ENCODE measurements at regions not wholly inside any gene's neighbourhood (a gene's known extent, or its start where the extent isn't known, plus 50 kb on each side); places are given as distances from the start of the nearest gene placed in this dataset.
"Not testable (repeated sequence)": the region's sequence is repeated elsewhere in the genome, so short reads cannot be mapped to it uniquely, and the experiment has no call there.

DNA sequence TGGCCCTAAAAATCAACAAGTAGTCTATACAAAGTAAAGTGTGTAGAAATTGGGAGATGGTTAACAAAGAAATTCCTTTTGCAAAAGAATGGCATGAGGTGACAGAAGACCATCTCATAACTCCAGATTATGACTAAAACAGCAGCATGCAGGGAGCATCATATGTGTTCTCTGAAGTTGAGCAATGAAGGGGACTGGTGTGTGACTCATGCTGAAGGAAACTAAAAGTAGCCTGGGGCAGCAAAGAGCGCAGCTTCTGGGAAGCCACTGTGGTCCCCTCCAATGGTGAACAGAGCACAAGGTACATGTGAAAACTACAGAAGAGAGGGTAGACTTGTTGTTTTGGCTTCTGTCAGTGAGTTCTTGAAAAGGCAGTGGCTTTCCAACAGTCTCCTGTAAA is 133.4 kb downstream of the MACC1 start:
- peaks cover 4% of the 10 kb centered on the region for H3K9me3 Mint-ChIP-seq (ENCODE audit: low read depth)
- H3K27ac Mint-ChIP-seq: peak overlapping the region; percentile 57
- no peaks in the 10 kb centered on the region for H3K36me3 Mint-ChIP-seq (ENCODE audit: low read depth)
- peaks cover 4% of the 10 kb centered on the region for H3K4me1 Mint-ChIP-seq
- H3K4me3 Mint-ChIP-seq: no peak overlapping the region
- CTCF ChIA-PET: no interaction called here
- POLR2A ChIA-PET: no interaction called here
- intact Hi-C loops (cut with DNase I, micrococcal nuclease): no loop called here
- ATAC-seq (peak; percentile 95), DNase-seq (peak; percentile 43)
- H3K27me3 Mint-ChIP-seq: no peaks in the 10 kb centered on the region

DNA sequence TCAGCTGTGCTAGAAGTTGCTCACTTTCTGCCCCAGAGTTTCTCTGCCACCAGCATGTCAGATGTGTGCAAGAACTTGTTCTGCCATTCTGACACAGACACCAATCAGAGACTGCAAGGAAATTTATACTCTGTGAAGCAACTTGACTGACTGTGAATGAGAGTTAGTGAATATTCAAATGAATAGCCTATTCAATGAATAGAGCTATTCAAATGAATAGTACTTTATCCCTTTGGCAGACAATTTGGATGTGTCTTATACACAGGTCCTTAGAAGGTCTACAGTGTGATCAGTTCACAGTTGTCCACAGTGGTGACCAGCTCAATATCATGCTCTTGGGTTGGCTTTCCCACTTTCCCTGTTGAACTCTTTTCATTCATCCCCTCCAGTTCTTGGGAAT is 138.1 kb downstream of the MACC1 start:
- Mint-ChIP-seq H3K27me3 (no peaks in the 10 kb centered on the region), H3K27ac (no peak overlapping the region), H3K36me3 (ENCODE audit: low read depth) (no peaks in the 10 kb centered on the region), H3K4me3 (no peak overlapping the region), H3K9me3 (ENCODE audit: low read depth) (no peaks in the 10 kb centered on the region), H3K4me1 (peaks cover 3% of the 10 kb centered on the region)
- intact Hi-C loops (cut with DNase I, micrococcal nuclease): no loop called here
- ATAC-seq (no peak), DNase-seq (no peak)
- CTCF ChIA-PET: no interaction called here
- POLR2A ChIA-PET: interaction anchor here (0.9 kb wide), 1 partner anchor 20 kb away, joined by 4 read pairs; no protein-coding TSS in a partner anchor

DNA sequence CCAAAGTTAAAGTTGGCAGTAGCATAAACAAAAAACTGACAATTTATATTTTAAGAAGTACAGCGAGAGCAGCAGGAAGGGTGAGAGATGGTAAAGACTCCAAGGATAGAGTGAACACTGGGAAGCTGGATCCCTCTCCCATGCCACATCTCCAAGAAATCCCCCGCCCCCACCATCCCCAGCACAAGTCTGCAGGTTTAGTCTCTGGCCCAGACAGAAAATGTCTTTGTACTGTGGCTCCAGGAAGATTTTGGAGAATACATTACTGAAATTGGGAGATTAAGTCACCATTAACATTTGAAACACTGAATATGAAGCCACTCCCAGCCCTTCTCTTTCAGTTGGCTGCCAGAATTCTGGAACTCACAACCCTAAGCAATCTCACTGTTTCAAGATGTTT is 140.3 kb downstream of the MACC1 start:
- Mint-ChIP-seq H3K36me3 (ENCODE audit: low read depth) (no peaks in the 10 kb centered on the region), H3K27me3 (no peaks in the 10 kb centered on the region), H3K4me1 (no peaks in the 10 kb centered on the region), H3K4me3 (no peak overlapping the region), H3K9me3 (ENCODE audit: low read depth) (no peaks in the 10 kb centered on the region), H3K27ac (no peak overlapping the region)
- no peak for ATAC-seq
- CTCF ChIA-PET: no interaction called here
- DNase-seq: no peak
- intact Hi-C loops (cut with DNase I, micrococcal nuclease): no loop called here
- POLR2A ChIA-PET: no interaction called here

DNA sequence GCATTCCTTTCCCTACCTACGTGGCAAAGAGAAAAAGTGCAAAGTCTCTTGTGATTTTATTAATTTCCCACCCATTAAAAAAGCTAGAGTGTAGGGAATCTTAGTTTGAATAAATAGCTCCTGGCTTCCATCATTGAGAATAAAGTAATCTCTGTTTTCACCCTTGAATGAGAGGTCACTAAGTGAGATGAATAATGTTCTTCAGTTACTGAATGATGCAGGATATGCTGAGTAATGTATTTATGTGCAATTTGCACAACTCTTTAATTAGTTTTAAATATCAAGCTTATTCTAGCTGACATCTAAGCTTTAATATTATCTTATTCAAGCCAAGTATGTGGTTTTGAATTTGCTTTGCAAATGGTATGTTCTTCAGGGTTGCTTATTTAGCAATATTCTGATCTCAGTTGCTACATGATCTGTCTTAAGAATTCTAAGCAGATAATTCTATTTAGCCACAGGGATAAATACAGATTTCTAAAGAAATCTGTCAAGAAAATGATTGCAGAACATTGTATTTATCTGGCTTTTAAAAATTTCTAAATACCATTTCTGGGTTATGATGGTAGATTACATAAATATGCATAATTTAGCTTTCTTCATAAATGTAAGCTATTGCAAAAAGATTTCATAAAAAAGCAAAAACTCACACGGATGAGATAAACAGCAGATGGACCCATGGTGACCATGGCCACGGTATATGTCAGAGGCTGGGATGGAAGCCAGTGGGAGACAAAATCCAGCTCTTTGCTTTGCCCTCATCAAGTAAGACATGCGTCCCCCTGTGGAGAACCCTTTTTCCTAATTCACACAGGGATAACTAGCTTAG is 141.0 kb downstream of the MACC1 start:
- no peaks in the 10 kb centered on the region for H3K36me3 Mint-ChIP-seq (ENCODE audit: low read depth)
- ATAC-seq (no peak), DNase-seq (no peak)
- ChIA-PET POLR2A (no interaction called here), CTCF (no interaction called here)
- no peaks in the 10 kb centered on the region for H3K27me3 Mint-ChIP-seq
- intact Hi-C loops (cut with DNase I, micrococcal nuclease): no loop called here
- no peak overlapping the region for H3K4me3 Mint-ChIP-seq
- no peaks in the 10 kb centered on the region for H3K9me3 Mint-ChIP-seq (ENCODE audit: low read depth)
- H3K27ac Mint-ChIP-seq: no peak overlapping the region
- H3K4me1 Mint-ChIP-seq: no peaks in the 10 kb centered on the region

DNA sequence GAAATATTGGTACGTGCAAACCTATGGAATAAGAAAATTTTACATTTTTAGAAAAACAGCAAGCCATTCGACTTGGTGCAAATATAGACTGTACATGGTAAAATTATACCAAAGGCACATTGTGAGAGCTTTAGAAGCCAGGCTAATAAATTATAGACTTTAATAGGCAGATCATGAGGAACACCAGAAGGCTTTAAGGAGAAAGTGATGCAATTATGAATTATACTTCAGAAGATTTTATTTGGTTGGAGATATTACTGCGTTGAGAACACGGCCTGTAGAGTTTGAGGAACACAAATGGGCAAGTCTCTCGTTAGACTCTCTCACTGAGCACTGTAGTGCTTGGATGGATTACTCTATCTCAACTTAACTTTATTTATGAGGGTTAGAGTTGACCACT is 141.7 kb downstream of the MACC1 start:
- no peak for DNase-seq
- ChIA-PET CTCF (no interaction called here), POLR2A (no interaction called here)
- no peaks in the 10 kb centered on the region for H3K27me3 Mint-ChIP-seq
- H3K4me3 Mint-ChIP-seq: no peak overlapping the region
- H3K9me3 Mint-ChIP-seq (ENCODE audit: low read depth): no peaks in the 10 kb centered on the region
- intact Hi-C loops (cut with DNase I, micrococcal nuclease): no loop called here
- no peak overlapping the region for H3K27ac Mint-ChIP-seq
- no peak for ATAC-seq
- H3K36me3 Mint-ChIP-seq (ENCODE audit: low read depth): no peaks in the 10 kb centered on the region
- no peaks in the 10 kb centered on the region for H3K4me1 Mint-ChIP-seq

DNA sequence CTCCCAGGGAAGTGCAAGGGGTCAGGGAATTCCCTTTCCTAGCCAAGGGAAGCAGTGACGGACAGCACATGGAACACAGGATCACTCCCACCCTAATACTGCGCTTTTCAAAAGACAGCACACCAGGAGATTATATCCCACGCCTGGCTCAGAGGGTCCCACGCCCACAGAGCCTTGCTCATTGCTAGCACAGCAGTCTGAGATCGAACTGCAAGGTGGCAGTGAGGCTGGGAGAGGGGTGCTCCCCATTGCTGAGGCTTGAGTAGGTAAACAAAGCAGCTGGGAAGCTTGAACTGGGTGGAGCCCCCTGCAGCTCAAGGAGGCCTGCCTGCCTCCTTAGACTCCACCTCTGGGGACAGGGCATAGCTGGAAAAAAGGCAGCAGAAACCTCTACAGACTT is 149.2 kb downstream of the MACC1 start:
- H3K27ac Mint-ChIP-seq; ATAC-seq; intact Hi-C loops (cut with DNase I, micrococcal nuclease); H3K4me3 Mint-ChIP-seq; POLR2A ChIA-PET; H3K27me3 Mint-ChIP-seq; H3K9me3 Mint-ChIP-seq (ENCODE audit: low read depth); CTCF ChIA-PET; H3K36me3 Mint-ChIP-seq (ENCODE audit: low read depth); DNase-seq: not testable (repeated sequence)
- peaks cover 11% of the 10 kb centered on the region for H3K4me1 Mint-ChIP-seq

DNA sequence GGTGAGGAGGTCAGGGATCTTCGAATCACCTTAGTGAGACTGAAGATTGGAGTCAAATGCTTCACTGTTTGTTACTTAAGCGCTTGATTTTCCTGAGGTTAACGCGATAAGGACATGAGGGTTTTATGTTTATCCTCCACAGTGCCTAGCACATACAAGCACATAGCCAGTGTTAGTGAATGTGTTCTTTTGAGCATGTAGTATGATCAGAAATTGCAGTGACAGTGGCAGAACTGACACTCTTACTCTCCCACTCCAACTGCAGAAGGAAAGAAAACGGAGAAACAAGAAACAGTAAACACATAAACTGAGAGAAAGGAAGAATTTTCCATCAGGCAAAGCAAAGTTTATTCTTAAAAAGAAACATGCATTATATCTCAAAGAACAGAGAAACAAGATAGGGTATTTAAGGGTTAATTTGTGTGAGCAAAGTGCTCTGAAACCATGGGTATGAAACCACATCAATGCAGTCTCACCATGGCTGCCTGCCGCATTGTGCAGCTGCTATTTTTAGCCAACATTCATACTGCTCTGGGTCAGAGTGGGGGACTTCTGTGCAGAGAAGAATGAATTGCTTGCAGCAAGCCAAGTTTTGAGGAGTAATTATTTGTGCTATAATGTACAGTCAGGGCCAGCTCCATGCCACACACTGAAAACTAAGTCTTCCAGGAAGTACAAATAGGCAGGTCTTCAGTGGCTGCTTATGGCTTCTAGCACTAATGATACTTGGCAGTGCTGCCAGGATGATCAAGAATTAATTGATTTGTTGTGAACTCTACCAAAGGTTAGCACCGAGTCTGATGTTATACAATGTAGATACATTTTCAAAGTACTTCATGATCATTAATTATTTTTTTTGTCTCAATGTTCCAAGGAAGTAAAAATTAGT is 152.0 kb downstream of the MACC1 start:
- peak; percentile 50 for DNase-seq
- intact Hi-C loops (cut with DNase I, micrococcal nuclease): no loop called here
- ChIA-PET CTCF (no interaction called here), POLR2A (no interaction called here)
- H3K27me3 Mint-ChIP-seq: no peaks in the 10 kb centered on the region
- peak; percentile 80 for ATAC-seq
- H3K36me3 Mint-ChIP-seq (ENCODE audit: low read depth): no peaks in the 10 kb centered on the region
- H3K4me1 Mint-ChIP-seq: peaks cover 11% of the 10 kb centered on the region
- no peak overlapping the region for H3K4me3 Mint-ChIP-seq
- peaks cover 8% of the 10 kb centered on the region for H3K9me3 Mint-ChIP-seq (ENCODE audit: low read depth)
- H3K27ac Mint-ChIP-seq: no peak overlapping the region

DNA sequence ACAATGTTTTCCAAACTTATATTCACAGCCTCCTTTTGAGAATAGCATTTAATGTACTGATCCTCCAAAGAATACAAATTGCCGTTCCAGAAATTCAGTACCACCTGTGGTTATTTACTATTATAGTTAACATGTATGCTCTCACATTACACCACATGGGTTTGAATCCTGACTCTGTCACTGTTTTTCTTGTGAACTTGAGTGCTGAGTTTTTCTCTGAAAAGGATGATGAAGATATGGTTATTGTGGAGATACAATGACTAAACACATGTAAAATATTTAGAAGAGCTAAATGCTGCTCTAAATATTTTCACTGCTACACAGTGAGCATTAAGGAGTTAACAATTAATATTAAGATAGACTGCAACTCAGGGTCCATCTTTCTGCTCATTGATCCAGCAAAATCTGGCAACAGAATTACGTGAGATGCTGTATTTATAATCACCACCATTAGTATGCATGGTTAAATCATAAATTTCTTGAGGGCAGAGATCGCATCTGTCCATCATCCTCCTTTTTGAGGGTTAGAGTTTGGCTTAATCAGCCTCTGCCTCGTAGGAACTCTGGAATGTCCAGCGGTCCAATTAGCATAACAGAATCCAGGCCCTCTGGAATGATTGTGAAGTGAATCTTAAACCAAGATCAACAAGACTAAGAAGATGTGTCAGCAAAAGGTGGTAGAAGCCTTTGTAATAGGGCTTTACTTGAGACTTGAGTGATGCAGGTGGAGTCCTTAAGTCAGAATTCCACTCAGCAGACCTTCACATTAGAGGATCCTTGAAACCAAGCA is 152.8 kb downstream of the MACC1 start:
- no peaks in the 10 kb centered on the region for H3K27me3 Mint-ChIP-seq
- no peak for DNase-seq
- peaks cover 11% of the 10 kb centered on the region for H3K4me1 Mint-ChIP-seq
- POLR2A ChIA-PET: no interaction called here
- H3K36me3 Mint-ChIP-seq (ENCODE audit: low read depth): no peaks in the 10 kb centered on the region
- intact Hi-C loops (cut with DNase I, micrococcal nuclease): no loop called here
- peaks cover 8% of the 10 kb centered on the region for H3K9me3 Mint-ChIP-seq (ENCODE audit: low read depth)
- CTCF ChIA-PET: no interaction called here
- no peak overlapping the region for H3K27ac Mint-ChIP-seq
- no peak overlapping the region for H3K4me3 Mint-ChIP-seq
- no peak for ATAC-seq

DNA sequence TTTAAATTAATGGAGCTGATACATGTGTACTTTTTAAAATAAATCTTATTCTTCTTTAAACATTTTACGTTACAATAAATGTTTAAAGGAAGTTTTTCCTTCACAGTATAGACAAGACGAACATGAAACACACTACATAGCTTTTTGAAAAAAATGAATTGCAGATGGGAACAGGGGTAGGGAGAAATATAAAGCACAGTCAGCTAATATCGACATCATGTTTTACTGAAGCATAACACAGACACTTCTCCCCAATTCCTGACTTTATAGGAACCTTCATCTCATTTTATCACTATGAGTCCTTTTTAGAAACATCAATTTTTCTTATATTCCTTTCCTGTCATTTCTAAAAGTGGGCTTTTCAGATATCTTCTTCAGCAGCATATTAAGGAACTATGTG is 153.5 kb downstream of the MACC1 start:
- no peak overlapping the region for H3K27ac Mint-ChIP-seq
- peaks cover 4% of the 10 kb centered on the region for H3K9me3 Mint-ChIP-seq (ENCODE audit: low read depth)
- peaks cover 11% of the 10 kb centered on the region for H3K4me1 Mint-ChIP-seq
- H3K27me3 Mint-ChIP-seq: no peaks in the 10 kb centered on the region
- no peaks in the 10 kb centered on the region for H3K36me3 Mint-ChIP-seq (ENCODE audit: low read depth)
- no peak overlapping the region for H3K4me3 Mint-ChIP-seq
- no peak for ATAC-seq
- no peak for DNase-seq
- ChIA-PET POLR2A (no interaction called here), CTCF (interaction anchor here (0.6 kb wide), 1 partner anchor 11 kb away, joined by 3 read pairs; no protein-coding TSS in a partner anchor)
- intact Hi-C loops (cut with DNase I, micrococcal nuclease): no loop called here

GRCh38 chr7:20062932-20063331 is 154.3 kb downstream of the MACC1 start:
- Mint-ChIP-seq H3K27ac (no peak overlapping the region), H3K4me3 (no peak overlapping the region), H3K36me3 (ENCODE audit: low read depth) (no peaks in the 10 kb centered on the region), H3K4me1 (peaks cover 11% of the 10 kb centered on the region), H3K9me3 (ENCODE audit: low read depth) (peaks cover 4% of the 10 kb centered on the region), H3K27me3 (no peaks in the 10 kb centered on the region)
- ChIA-PET POLR2A (no interaction called here), CTCF (interaction anchor here (0.6 kb wide), 1 partner anchor 12 kb away, joined by 3 read pairs; no protein-coding TSS in a partner anchor)
- intact Hi-C loops (cut with DNase I, micrococcal nuclease): no loop called here
- ATAC-seq (no peak), DNase-seq (no peak)

GRCh38 chr7:20053334-20054104 is 163.7 kb downstream of the MACC1 start:
- Mint-ChIP-seq H3K27me3 (no peaks in the 10 kb centered on the region), H3K9me3 (ENCODE audit: low read depth) (no peaks in the 10 kb centered on the region), H3K4me3 (no peak overlapping the region), H3K27ac (no peak overlapping the region), H3K36me3 (ENCODE audit: low read depth) (no peaks in the 10 kb centered on the region), H3K4me1 (no peaks in the 10 kb centered on the region)
- ChIA-PET POLR2A (no interaction called here), CTCF (no interaction called here)
- DNase-seq (no peak), ATAC-seq (no peak)
- intact Hi-C loops (cut with DNase I, micrococcal nuclease): no loop called here

All from activated CD4-positive, alpha-beta T cell treated with anti-CD3 and anti-CD28 coated beads for 36 hours (primary cell).